ENCODE measurements at regions not wholly inside any gene's neighbourhood (a gene's known extent, or its start where the extent isn't known, plus 50 kb on each side); places are given as distances from the start of the nearest gene placed in this dataset.

DNA sequence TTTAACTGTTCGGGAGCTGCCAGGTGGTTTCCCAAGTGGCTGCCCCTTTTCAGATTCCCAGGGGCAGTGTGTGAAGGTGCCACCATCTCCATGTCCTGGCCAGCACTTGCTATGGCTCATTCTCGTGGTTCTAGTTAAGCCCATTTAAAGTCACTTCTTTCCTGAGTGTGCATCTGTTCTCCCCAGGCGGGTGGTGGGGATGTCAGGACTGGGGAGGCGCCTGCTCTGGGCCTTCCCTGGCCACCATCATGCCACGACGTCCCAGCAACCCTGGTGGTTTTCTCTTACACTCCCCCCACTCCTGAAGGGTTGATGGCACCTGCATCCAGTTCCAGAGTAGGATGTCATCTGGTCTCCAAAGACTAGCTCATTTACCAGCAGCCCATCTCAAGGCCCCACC, 56.8 kb upstream of the TAMM41 start:
- TF ChIP-seq, protein P1, sequence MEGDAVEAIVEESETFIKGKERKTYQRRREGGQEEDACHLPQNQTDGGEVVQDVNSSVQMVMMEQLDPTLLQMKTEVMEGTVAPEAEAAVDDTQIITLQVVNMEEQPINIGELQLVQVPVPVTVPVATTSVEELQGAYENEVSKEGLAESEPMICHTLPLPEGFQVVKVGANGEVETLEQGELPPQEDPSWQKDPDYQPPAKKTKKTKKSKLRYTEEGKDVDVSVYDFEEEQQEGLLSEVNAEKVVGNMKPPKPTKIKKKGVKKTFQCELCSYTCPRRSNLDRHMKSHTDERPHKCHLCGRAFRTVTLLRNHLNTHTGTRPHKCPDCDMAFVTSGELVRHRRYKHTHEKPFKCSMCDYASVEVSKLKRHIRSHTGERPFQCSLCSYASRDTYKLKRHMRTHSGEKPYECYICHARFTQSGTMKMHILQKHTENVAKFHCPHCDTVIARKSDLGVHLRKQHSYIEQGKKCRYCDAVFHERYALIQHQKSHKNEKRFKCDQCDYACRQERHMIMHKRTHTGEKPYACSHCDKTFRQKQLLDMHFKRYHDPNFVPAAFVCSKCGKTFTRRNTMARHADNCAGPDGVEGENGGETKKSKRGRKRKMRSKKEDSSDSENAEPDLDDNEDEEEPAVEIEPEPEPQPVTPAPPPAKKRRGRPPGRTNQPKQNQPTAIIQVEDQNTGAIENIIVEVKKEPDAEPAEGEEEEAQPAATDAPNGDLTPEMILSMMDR (IDR thresholded peaks at IDR 0.05), result no peak
- Mint-ChIP-seq H3K36me3 (ENCODE audit: low read depth) (no peaks in the 10 kb centered on the region), H3K4me1 (ENCODE audit: low read depth) (no peaks in the 10 kb centered on the region), H3K27ac (ENCODE audit: unreplicated experiment) (no peak overlapping the region), H3K4me3 (ENCODE audit: unreplicated experiment) (no peak overlapping the region), H3K27me3 (ENCODE audit: low read depth) (peaks cover 20% of the 10 kb centered on the region), H3K9me3 (ENCODE audit: low read depth) (no peaks in the 10 kb centered on the region)
- no peak for DNase-seq (ENCODE audit: low spot score)

DNA sequence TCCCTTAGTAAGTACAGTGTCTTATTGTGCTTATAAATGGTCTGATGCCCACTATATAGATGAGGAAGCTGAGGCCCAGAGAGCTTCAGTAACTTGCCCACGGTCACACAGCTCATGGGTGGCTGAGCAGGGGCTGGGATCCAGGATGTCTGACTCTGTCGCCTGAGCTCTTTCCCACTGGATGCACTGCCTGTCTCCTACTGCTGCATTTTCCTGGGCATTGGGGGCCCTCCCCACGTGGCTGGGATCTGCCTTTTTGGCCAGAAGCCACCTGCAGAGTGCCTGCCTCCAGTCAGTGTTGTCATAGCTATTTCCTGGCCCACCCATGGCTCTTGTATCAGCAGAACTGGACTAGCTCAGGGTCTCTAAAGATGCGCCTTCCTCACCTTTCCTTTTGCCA, 57.5 kb upstream of the TAMM41 start:
- Mint-ChIP-seq H3K36me3 (ENCODE audit: low read depth) (no peaks in the 10 kb centered on the region), H3K4me1 (ENCODE audit: low read depth) (no peaks in the 10 kb centered on the region), H3K27me3 (ENCODE audit: low read depth) (peaks cover 21% of the 10 kb centered on the region), H3K9me3 (ENCODE audit: low read depth) (no peaks in the 10 kb centered on the region), H3K27ac (ENCODE audit: unreplicated experiment) (no peak overlapping the region), H3K4me3 (ENCODE audit: unreplicated experiment) (no peak overlapping the region)
- no peak for DNase-seq (ENCODE audit: low spot score)
- TF ChIP-seq, protein P1 (IDR thresholded peaks at IDR 0.05), result no peak

DNA sequence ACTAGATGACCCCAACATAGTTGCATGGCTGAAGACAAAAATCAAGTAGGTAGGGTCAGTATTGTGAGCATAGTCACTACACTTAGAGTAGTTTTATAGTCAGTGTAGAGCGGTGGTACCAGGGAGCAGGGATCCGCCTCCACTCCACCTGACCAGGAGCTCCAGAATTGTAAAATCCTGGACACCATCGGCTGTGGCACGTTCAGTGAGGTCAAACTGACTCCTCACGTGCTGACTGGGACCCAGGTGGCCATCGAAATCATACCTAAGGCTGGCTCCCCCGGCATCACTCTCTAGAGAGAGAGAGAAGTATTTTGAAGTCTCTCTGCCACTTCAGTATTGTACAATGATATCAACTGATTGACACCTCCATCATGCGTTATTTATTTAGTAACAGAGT, 59.7 kb upstream of the TAMM41 start:
- Mint-ChIP-seq H3K4me1 (ENCODE audit: low read depth) (no peaks in the 10 kb centered on the region), H3K36me3 (ENCODE audit: low read depth) (no peaks in the 10 kb centered on the region), H3K27ac (ENCODE audit: unreplicated experiment) (no peak overlapping the region), H3K4me3 (ENCODE audit: unreplicated experiment) (no peak overlapping the region), H3K27me3 (ENCODE audit: low read depth) (peaks cover 26% of the 10 kb centered on the region), H3K9me3 (ENCODE audit: low read depth) (no peaks in the 10 kb centered on the region)
- TF ChIP-seq, protein P1 (IDR thresholded peaks at IDR 0.05), result no peak
- DNase-seq (ENCODE audit: low spot score), result no peak

DNA sequence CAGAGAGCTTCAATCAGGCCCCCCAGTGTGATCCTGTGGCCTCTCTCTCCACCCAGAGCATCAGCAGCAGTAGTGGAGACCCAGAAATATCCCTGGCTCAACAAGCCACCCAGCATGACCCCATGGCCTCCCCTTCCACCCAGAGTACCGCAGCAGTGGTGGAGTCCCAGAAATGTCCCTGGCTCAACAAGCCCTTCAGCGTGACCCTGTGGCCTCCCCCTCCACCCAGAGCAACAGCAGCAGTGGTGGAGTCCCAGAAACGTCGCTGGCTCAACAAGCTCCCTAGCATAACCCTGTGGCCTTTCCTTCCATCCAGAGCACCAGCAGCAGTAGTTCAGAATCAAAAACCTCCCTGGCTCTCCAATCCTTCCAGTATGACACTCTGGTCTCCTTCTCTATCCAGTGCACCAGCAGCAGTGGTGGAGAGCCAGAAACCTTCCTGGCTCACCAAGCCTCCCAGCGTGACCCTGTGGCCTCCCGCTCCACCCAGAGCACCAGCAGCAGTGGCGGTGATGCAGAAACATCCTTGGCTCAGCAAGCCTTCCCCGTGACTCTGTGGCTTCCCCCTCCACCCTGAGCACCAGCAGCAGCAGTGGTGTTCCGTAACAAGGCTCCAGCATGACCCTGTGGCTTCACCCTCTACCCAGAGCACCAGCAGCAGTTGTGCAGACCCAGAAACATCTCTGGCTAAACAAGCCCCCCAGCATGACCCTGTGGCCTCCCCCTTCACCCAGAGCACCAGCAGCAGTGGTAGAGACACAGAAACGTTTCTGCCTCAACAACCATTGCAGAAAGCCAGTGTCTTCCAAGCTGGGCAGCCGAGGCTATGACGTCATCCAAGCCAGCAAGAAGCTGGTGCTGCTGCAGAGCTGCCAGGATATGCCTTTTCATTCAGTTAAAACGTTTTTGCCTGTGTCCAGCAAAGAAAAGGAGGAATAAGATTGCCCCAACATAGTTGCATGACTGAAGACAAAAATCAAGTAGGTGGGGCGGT, 61.3 kb upstream of the TAMM41 start:
- Mint-ChIP-seq H3K27ac (ENCODE audit: unreplicated experiment) (no peak overlapping the region), H3K9me3 (ENCODE audit: low read depth) (no peaks in the 10 kb centered on the region), H3K4me1 (ENCODE audit: low read depth) (no peaks in the 10 kb centered on the region), H3K27me3 (ENCODE audit: low read depth) (peaks cover 22% of the 10 kb centered on the region), H3K4me3 (ENCODE audit: unreplicated experiment) (no peak overlapping the region), H3K36me3 (ENCODE audit: low read depth) (no peaks in the 10 kb centered on the region)
- DNase-seq (ENCODE audit: low spot score), result no peak
- TF ChIP-seq, protein P1 (IDR thresholded peaks at IDR 0.05), result no peak

DNA sequence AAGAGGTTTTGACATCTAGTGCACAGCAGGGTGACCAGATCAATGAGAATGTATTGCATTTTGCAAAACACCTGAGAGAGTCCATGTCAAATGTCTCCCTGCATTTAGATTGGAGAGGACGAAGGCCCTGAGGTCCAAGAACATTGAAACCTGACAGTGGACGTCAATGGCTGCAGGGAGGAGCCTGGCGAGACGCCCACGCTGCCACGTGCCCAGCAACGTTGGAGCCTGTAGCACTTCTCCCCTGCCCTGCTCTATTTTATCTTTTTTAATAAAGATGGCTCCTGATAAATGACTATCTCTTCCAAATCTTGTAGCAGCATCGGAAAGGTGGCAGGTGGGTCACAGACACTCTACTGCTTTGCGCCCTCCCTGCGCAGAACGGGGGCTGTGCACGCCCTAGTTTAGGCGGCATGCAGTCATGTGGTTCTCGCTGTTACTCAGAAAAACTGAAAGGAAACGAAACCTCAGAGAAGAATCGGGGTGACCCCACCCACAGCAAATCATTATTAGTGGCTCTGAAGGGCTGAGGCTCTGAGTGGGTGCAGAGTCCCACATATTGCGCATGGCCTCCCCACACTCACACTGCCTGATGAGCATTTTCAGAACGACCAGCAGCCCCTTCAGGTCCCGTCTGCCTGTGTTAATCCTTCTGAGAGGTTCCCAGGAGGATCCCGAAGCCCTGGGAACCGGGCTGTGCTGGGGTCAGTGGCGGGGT, 62.5 kb upstream of the TAMM41 start:
- DNase-seq (ENCODE audit: low spot score), result no peak
- TF ChIP-seq, protein P1 (IDR thresholded peaks at IDR 0.05), result no peak
- H3K27ac Mint-ChIP-seq (ENCODE audit: unreplicated experiment), result no peak overlapping the region
- no peaks in the 10 kb centered on the region for H3K36me3 Mint-ChIP-seq (ENCODE audit: low read depth)
- peaks cover 21% of the 10 kb centered on the region for H3K27me3 Mint-ChIP-seq (ENCODE audit: low read depth)
- H3K4me1 Mint-ChIP-seq (ENCODE audit: low read depth), result no peaks in the 10 kb centered on the region
- no peak overlapping the region for H3K4me3 Mint-ChIP-seq (ENCODE audit: unreplicated experiment)
- H3K9me3 Mint-ChIP-seq (ENCODE audit: low read depth), result no peaks in the 10 kb centered on the region

Data from chondrocyte (in vitro differentiated cells).